Fibroblast of upper back skin (primary cell): ENCODE measurements at regions not wholly inside any gene's neighbourhood (a gene's known extent, or its start where the extent isn't known, plus 50 kb on each side); places are given as distances from the start of the nearest gene placed in this dataset.

Source experiments
- DNase-seq: peaks from one replicate; pipeline ENCODE4 v3.0.0-alpha.2; 2013

- DNase-seq = no peak
Measured at GRCh38 chr7:46975493-46975892, 606.4 kb downstream of the TNS3 start.

GRCh38 chr7:46972205-46972604, 609.7 kb downstream of the TNS3 start:
- DNase-seq = peak; percentile 83

GRCh38 chr7:46970476-46970875, 611.4 kb downstream of the TNS3 start:
- no peak for DNase-seq

DNA sequence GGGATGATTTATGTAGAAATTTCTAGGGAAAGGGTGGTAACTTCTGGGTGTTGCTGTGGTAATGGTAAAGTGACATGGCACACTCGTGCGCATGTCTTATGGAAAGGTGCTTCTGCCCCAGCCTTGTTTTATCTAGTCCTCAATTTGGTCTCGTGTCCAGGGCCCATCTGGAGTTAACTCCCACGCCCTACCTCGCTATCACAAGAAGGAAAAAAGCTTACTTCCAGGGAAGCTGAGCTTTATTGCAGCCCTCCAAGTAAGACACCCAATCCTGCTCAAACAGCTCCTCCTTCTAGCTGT, 611.8 kb downstream of the TNS3 start:
- DNase-seq = no peak

DNA sequence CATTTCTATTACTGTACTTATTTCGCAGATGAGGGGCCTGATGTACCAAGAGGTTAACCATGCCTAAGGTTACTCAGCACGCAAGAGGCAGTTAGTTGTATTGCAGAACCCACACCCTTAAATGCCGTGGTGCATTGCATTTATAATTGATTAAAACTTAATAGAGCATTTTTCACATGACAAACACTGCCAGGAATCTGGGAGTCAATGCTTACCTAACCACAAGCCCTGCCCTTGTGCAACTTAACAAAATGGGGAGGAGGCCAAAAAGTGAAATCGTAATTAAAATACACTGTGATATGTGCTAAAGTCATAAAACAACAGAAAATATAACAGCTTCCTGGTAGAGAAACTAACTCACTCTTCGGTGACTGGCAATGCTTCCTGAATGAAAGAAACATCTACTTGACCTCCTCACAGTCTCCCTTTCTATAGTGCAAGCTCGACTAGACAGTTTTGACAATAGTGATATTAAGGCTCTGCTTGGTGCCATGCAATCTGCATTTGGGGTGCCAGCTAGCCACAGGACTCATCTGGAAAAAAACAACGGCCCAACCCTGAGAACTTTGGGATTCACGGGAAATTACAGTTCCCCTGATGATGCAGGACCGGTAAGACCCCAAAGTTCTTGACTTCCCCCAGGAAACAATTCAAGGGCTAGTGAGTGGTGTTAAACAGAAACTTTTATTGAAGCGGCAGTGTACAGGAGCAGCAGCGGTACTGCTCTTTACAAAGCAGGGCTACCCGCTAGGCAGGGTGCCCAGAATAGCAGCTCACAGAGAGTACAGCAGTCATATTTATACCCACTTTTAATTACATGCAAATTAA, 612.4 kb downstream of the TNS3 start:
- peak; percentile 67 for DNase-seq

DNA sequence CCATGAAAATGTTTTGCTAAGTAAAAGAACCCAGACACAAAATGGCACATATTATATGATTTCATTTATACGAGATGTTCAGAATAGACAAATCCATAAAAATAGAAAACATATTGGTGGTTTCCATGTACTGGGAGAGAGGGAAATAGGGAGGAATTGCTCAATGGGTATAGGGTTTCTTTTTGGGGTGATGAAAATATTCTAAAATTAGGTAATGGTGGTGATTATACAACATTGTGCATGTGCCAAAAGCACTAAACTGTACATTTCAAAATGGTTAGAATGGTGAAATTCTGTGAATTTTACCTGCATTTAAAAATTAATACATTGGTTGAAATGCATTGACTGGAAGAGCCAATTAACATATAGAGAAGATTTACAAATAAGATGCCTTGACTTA, 613.9 kb downstream of the TNS3 start:
- no peak for DNase-seq

- no peak for DNase-seq
Measured at GRCh38 chr7:46963719-46964118, 618.2 kb downstream of the TNS3 start.

- no peak for DNase-seq
Measured at GRCh38 chr7:46960970-46961369, 620.9 kb downstream of the TNS3 start.

DNA sequence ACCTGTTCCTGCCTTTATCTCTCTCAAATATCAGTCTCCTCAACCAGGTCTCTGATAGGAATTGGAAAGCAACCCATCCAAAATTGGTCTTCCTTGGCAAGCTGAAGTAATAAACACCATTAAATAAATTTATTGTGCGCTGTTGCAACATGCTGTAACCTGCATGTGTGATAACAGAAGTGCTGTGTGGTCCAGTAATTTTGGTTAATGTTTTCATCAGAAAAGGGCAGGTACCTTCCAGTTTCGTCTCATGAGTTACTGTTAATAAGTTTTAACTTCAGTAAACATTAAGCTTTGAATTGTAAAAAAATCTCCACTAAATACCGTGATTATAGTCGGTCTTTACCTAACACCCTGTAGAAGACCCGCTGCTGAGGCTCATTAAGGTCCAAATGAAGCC, 624.7 kb downstream of the TNS3 start:
- no peak for DNase-seq

DNA sequence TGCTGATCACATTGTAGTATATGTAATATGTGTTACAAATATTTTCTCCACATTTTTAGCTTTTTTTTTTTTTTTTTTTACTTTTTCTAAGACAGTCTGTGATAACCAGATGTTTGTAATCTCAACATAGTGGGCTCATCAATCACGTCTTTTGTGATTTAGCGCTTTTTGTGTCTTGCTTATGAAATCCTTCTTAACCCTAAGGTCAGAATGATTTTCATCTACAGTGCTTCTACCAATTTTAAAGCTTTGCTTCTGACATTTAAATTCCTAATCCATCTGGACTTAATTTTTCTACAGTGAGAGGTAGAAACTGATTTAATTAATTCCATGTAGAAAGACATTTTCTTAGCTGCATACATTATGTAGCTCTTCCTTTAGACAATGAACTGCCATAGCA, 626.4 kb downstream of the TNS3 start:
- peak; percentile 86 for DNase-seq

DNA sequence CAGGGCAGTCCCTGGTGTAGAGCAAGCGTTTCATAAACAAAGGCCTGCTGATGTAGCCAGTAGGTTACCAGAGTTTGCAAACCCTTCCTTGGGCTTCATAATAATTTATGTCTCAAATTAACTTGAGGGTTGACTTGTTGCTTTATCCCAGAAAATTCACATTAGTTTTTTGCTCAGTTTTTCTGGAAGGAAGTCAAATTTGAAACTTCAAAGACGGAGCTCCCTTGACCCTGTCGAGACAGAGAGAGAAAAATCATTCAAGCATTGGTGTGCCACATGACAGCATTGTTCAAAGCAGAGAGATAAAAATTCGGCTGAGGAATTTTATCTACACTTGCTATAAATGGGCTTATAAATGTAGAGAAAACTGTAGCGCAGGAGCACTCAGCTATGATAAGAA, 627.7 kb downstream of the TNS3 start:
- DNase-seq = no peak

DNA sequence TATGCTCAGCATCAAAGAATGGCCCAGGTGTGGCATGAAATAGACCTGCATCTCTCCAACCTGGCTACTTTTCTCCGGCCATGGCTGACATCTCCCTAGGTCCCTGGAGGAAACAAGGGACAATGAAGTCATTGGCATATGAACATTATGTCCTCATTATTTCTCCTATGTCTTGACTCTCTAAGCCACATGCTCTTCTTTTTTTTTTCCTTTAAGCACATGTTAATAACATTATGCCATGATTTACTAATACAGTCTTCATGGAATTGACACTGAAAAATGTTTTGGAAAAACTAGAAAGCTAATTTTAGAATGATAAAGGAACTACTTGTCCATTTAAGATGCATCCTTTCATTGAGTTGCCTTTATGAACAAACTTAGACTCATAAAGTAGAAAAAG, 628.9 kb downstream of the TNS3 start:
- no peak for DNase-seq

DNA sequence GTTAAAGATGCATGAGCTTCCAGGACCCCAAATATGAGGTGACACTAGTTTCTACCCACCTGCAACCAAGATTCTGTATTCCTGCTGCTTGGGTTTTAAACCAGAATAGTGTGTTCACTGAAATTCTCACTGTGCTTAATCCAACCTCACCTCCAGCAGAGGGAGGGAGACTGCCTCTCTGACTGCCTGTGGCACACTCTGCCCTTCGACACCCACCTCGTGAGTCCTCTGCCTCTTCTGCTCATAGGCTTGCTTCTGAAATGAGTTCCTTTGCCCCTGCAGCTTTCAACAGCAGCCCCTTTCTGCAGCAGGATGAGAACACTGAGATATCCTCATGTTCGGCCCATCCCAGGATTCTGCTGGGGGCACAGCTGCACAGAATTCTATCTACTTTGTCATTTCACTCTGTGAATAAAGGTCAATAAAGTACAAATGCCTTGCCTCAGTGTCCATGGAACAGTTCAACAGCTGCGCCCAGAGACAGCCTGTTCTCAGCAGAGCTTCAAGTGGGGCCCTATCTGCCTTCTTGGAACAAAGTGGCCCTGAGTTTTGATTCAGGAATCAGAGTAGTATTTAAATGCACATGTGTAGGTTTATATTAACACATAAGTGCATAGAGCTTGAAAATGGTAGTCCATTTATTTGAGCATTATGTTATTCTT, 632.5 kb downstream of the TNS3 start:
- no peak for DNase-seq

DNA sequence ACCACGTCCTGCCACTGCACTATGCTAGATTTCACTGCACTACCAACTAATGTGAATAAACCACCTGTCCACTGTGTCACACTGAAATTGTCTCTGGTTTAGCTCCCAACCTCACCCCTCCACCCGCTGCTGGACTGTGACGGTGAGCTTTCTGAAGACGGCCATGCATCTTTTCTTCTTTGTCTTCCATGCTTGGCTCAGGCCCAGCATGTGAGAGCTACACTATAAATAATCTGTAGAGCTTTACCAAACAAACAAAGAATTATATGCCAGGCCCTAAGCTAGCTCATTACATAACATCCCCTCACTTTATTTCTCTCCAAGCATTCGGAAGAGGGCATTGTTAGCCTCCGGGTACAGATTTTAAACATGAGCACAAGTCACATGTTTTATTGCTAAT, 633.2 kb downstream of the TNS3 start:
- DNase-seq = no peak

GRCh38 chr7:46945328-46945727, 636.6 kb downstream of the TNS3 start:
- peak; percentile 42 for DNase-seq

- no peak for DNase-seq
Measured at GRCh38 chr7:46943996-46944395, 637.9 kb downstream of the TNS3 start.

DNA sequence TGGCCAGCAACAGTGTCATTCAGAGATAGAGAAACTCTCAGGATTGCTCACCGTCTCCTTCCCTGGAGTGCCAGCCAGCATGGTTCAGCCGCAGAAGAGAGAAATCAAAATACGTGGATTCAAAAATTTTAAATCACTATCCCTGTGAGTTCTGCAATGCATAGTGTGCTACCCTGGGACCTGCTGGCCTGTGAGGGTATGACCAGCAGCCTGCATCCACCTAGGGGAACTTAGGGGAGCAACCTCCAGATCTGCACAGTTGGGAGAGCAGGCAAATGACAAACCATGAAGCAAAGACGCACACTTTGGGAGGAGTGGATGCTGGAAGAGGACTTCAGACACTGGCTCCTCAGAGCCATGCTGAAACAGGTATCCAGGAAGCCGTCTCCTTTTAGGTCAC, 639.3 kb downstream of the TNS3 start:
- no peak for DNase-seq

DNA sequence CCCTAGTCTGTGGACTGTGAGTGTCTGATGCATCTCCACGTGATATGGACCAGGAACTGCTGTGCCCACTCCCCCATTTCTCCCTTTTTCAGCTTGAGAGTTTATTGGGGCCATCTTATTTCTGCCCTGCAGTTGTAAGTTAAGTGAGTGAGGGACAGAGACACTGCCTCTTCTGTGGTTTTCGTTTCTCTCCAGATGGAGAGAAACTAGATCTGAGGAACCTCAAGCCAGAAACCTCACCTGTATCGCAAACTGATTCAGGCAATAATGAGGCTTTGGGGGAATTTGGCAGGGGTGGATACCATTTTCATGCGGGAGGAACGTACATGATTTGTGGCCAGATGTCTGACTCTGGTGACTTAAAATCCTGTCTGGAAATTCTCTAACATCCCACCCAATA, 641.7 kb downstream of the TNS3 start:
- DNase-seq = no peak

DNA sequence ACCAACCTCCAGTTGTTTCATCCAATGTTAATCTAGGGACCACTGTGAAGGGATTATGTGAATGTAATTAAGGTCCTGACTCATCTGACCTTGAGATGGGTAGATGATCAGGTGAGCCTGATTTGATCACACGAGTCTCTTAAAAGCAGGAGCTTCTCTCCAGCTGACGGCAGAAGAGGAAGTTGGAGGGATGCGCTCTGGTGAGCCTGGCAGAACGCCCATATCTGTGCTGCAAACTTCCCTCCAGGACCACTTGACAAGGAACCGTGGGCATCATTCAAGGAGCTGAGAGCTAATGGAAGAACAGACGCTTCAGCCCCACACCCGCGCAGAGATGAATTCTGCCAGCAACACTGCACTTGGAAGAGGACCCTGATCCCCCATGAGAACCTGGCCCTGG, 642.4 kb downstream of the TNS3 start:
- DNase-seq = no peak

GRCh38 chr7:46939089-46939488, 642.8 kb downstream of the TNS3 start:
- DNase-seq = no peak

- no peak for DNase-seq
Measured at GRCh38 chr7:46937826-46938225, 644.1 kb downstream of the TNS3 start.

GRCh38 chr7:46934198-46934825, 647.6 kb downstream of the TNS3 start:
- no peak for DNase-seq

DNA sequence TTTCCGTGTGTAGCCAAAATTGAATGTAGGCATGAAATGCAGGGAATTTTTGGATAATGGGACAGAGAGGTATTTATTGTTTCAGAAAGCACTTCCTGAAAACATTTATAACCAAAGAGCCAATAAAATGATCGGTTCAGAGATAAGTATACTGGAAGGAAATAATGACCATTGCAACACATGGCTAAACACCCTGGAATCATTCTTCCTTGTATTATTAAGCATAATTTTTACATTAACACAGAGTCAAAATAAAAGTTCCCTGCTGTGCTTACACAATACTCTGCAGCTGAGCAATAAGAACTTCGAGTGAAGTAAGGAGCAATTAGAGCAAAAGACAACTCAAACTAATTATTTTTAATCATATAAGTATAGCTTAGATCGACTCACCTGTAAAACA, 648.3 kb downstream of the TNS3 start:
- peak; percentile 39 for DNase-seq

GRCh38 chr7:46932676-46933424, 649.1 kb downstream of the TNS3 start:
- DNase-seq = peak; percentile 99
